ENCODE measurements at regions not wholly inside any gene's neighbourhood (a gene's known extent, or its start where the extent isn't known, plus 50 kb on each side); places are given as distances from the start of the nearest gene placed in this dataset.
"Not testable (repeated sequence)": the region's sequence is repeated elsewhere in the genome, so short reads cannot be mapped to it uniquely, and the experiment has no call there.

DNA sequence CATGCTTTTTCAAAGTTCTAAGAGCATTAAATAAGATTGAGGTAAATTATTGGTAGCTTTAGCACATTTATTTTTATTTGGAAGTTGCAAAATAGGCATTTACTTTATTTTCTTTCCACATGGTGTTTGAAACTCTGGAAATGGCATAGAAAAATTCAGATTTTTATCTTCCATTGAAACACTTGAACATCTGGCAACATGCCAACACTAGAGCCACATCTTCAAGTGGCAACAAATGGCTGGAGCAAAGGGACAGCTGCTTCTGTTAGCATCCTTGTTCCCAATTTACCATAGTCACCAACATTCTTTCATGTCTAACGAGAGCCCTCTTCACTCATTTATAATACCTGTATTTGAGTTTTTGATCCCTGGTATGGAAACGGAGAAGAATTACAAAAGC, 539.9 kb downstream of the ZNF608 start:
- no peak for DNase-seq

DNA sequence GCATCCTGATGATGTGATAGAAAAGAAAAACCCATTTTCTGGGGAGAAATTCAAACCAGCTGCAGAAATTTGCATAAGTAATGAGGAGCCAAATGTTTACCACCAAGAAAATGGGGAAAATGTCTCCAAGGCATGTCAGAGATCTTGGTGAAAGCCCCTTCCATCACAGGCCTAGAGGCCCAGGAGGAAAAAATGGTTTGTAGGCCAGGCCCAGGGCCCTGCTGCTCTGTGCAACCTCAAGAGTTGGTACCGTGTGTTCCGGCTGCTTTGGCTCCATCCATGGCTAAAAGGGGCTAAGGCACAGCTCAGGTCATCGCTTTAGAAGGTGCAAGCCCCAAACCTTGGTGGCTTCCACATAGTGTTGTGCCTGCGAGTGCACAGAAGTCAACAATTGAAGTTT, 543.1 kb downstream of the ZNF608 start:
- DNase-seq = no peak

DNA sequence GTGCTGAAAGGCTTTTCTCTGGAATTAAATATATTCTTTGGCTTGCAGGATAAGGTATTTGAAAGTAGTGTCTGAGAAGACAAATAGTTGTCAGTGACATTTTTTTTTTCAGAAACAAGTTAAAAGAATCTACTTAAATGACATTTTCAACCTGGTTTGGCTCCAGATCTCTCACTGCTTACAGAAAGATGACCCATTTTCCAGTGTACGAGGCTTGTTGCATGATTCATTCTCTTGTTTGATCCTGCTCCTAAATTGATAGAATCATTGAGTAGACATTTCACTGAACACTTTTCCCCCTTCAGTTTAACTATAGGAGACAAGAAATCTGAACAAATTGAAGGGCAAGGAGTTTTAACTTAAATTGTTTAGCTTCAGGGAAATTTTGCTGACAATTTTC, 546.1 kb downstream of the ZNF608 start:
- no peak for DNase-seq

DNA sequence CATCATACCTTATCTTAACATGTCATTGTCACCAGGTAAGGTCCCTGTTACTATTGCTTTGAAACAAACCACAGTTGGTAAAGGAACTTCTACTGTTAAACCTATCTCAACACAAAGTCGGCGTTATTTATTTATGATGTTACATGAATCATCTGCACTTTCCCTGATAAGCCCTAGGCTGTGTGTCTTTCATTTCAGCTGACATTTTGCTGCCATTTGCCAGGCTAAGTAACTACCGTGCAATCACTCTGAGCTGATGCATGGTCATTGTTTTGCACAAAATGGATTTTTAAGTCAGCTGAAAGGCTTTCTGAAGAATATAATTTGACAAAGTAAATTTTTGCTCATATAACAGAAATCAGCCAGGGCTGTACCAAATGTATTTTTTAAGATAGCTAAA, 546.5 kb downstream of the ZNF608 start:
- no peak for DNase-seq

DNA sequence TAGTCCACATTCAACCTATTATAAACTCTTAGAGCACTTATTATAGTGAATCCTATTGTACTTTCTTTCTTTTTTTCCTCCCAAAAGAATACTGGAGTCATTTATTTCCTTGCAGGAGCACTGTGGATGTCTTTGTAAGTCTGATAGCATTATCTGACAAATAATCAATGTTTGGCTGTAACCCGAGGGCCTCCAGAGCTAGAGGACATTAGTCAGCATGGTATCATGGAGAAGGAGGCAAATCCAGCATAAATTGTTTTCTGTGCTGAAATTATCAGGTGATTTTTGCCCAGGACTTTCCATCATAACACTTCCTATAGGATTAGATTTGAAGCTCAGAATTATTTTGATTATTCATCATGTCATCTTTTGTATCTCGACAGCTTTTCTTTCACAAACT, 551.0 kb downstream of the ZNF608 start:
- DNase-seq = no peak

DNA sequence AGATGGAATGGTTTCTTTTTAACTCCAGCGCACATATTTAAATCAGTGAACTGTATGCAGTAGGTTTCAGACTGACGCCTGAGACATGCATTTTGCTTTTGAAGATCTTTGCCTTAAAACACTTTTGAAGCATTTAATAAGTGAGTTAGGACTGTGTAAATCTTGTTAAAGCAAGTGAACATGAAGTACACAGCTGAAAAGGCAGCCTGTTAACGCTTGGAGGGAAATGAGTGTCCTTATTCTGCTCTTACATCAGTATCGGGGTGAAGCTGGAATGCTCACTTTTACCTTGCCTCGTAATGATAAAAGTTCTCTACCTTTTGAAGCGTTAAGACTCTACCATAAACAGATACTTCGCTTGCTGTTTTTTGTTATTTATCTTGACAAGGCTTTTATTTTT, 552.2 kb downstream of the ZNF608 start:
- no peak for DNase-seq

DNA sequence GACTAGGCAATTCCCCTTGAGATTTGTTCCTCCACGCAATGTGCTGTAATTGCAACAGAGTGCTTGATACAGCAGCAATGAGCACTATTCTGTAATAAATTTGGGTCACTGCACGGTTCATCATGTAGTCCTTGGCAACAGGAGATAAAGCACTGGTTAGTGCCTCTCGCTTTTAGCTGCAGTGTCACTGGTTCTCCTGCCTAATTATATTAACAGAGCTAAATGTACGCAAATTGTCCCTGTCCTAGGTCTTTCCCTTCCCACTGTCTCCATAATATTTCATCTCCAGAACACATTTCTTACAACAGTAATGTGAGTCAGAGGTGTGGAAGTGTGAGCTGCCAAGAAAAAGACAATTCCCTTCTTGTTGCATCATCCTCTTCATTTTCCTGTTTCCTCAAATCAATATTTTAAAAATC, 553.1 kb downstream of the ZNF608 start:
- no peak for DNase-seq

DNA sequence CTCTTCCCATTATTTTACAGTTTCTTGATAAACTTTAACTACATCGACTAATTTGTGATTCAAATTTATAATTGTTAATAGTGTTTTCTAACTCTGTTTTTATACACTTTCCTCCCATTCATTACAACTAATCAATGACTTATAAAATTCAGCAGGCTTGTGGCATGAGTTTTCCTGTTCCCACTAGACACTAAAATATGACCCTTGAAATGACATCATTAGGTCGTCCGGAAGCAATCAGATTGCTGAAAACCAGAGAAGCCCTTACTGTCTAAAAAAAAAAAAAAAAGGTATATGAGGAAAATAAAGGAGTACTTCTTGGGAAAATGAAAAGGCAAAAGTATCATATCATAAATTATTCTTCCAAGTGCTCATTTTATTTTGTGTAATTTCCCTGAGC, 553.7 kb downstream of the ZNF608 start:
- no peak for DNase-seq

DNA sequence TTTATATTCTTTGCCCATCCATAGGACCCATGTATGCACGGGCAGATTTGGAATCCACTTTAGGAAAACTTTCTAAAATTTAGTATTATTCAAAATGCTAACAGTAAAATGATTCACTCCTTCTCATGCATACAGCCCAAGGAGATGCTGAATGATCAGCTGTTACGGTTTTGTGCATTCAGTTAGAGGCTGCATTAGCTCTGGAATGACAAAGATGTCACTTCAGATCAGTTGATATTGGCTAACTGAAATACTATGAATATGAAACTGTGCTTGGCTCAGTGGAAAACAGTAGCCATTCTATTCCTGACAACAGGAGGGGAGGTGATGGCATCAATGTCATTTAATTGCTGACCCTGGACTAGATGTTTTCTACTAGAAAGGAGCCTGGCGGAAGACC, 560.7 kb downstream of the ZNF608 start:
- DNase-seq = no peak

DNA sequence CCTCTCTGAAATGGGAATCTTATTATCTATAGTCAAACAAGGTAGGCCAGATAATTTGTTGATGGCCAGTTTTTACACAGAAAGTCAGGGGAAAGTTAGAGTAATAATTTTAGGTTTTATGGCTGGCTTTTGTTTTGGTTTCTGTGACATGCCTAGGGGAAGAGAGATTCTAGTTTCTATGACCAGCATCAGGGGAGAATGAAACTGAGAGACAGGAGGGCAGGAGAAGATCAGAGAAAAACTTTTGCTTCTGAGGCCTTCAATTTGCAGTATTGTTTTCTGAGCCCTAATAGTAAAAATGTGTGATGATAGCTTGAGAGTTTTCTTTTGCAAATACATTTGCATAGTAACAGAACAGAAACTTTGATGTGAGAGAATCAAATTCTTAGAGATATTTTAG, 564.3 kb downstream of the ZNF608 start:
- no peak for DNase-seq

DNA sequence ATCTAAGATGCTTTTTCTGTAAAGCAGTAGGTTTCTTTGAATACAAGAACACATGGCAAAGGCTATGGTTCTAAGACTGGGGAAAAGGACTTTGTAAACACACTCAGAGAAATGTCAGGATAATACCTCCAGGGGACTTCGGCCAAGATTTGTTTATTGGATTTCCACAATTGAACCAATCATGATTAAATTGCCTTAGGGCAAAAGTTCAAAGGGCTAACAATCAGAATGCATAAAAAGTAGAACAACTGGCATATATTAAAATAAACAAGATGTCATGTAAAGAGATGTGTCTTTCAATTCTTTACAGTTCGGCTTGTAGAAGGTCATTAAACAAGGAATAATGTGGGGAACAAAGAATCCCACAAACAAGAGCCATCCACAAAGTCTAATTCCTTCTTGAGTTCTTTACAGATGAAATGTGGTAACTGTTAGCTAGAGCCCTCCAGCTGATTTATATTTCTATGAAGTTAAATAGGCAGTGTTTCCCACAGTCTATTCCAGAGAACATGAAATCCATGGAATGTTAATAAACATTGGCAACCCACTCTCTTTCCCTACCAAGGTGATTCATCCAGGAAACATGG, 565.5 kb downstream of the ZNF608 start:
- no peak for DNase-seq

DNA sequence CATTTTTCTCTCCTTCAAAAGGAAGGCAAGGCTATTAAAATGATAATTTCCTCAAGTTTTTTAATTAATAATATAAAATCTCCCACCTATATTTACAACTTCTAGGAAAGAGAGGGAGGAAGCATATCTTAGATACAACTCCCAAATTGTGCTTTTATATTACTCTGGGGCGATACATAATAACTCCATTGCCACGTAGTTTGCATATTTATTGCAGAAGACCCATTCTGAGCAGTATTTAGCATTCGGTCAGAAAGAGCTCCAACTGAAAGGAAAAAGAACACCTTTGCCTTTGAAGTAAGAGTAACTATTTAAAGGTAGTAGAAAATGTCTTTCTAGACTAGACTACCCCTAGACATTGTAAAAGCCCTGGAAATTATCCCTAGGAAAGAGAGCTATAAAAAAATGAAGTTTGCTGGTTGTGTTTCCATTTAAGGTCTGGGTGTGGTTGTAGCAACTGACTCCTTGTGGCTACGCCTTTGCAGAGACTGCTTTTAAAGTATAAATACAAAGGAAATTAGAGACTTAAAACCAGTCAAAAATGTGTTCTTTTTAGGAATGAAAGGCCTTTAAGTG, 566.1 kb downstream of the ZNF608 start:
- DNase-seq = no peak

DNA sequence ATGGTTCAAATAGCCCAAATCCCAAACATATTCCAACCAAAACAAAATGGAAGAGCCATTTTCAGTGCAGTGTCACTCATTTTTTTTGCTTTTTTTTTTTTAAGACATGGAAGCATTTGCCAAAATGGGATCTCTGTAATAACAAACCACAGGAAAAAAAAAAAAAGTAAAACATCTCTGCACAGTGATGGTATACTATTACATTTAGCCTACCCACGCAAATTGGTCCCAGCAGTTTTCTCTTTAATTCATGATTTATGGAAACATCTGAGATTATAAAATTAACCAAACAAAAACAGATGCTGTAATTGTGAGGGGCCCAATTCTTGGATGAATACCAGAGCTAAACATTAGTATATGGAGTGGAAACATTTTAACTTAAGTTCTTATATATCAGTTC, 566.6 kb downstream of the ZNF608 start:
- no peak for DNase-seq

DNA sequence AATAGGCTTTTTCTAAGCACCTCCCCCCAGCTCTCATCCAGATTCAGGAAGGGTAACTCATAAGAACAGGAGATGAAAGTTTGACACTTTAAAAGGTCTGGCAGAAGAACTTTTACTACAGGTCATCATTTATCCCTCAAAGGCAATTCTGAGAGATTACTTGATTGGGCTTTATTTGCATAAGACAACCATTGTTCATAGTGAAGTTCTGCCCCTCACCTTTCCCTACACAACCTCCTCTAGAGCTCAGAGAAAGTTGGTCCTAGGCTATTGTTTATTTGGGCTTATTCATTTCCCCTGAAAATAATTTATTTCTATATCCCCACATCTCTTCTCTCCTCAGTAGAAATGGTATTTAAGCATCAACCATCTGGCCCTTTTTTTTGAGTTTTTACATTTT, 568.4 kb downstream of the ZNF608 start:
- no peak for DNase-seq

DNA sequence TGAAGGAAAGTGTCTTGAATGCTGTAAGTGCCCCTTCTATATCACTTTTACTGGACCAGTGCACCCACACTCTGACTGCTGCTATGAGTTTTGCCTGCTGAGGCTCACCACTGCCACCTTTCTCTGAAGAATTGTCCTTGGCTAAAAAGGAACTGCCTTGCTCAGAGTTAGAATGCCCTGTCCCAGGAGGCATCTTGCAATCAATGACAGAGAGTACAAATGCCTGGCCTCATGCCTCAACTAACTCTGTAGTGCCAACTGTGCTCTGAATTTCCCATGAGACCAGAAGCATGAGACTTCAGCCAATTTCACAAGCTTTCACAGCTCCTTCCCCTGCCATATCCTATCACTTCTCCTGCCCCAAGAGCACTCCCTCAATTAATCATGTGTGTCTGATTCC, 569.7 kb downstream of the ZNF608 start:
- no peak for DNase-seq

DNA sequence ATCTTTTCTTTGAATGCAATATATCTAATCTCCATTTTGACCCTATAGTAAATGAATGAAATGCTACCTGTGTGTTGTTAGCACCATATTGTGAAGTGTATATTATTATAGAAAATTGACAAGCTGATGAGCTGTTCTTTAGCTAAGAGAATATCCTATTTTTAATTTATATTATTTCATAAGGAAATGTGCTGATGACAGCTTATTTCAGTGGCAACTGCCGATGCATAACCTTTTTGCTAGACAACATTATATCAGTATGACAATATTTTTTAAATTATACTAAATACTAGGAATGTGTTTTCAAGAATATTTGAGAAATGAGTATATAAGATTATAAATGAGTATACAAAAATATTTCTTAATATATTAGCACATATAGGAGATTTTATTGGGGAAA, 573.1 kb downstream of the ZNF608 start:
- DNase-seq = no peak

DNA sequence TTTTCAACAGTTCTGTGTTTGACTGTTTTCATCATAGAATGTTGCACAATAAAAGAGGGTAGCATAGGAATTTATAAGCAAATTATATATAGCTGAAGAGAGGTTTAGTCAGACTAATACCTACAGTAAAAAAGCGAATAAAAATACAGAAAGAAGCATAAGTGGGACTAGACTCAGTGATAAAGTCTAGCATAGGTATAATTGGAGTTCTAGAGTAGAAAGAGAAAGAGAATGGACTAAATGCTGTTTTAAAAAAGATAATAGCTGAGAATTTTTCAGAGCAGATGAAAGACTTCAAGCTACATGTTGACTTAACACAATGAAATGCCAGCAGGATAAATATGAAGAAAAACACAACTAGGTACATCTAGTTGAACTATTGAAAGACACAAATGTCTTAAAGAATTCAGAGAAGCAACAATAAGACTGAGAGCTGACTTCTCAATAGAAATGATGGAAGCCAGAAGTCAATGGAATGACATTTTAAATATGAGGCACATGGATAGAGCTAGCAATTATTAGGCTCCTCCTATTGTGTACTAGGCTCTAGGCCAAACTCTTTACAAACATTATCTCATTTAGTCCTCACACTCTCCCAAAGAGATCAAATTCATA, 573.9 kb downstream of the ZNF608 start:
- no peak for DNase-seq

DNA sequence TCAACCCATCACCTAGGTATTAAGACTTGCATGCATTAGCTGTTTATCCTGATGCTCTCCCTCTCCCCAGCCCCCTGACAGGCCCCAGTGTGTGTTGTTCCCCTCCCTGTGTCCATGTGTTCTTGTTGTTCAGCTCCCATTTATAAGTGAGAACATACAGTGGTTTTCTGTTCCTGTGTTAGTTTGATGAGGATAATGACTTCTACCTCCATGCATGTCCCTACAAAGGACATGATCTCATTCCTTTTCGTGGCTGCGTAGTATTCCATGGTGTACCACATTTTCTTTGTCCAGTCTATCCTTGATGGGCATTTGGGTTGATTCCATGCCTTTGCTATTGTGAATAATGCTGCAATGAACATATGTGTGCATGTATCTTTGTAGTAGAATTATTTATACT, 578.3 kb downstream of the ZNF608 start:
- not testable (repeated sequence) for DNase-seq

DNA sequence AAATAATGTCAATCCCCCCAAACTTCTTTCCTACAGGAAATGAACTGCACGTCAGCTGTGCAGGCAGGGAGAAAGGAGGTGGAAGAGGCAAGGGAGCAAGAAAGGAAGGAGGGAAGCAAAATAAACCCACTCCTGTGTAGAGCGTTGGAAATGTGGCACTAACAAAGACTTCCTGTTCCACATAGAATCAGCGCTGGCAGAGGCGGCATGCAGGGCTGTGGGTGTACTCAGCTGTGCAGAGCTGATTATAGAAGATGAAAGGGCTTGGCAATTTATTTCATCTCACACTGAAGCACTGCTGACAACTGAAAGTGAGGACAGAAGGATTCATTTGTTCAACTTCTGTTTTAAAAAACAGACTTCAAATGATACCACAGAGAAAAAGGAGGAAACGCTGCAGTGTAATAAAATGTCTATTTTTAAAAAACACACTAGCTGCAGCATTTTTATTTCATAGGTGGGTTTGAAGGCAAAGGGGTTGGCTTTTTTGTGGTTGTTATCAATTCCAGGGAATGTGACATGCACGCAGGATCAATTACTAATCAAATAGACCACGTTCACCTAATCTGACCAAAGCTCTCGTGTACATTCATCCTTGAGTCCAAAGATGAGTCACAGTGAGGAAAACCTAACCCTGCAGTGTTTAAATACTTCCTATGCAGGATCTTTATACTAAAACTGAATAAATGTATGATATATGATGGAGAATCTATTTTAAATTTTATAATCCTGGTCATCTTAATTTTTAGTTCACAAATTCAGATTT, 583.5 kb downstream of the ZNF608 start:
- no peak for DNase-seq

DNA sequence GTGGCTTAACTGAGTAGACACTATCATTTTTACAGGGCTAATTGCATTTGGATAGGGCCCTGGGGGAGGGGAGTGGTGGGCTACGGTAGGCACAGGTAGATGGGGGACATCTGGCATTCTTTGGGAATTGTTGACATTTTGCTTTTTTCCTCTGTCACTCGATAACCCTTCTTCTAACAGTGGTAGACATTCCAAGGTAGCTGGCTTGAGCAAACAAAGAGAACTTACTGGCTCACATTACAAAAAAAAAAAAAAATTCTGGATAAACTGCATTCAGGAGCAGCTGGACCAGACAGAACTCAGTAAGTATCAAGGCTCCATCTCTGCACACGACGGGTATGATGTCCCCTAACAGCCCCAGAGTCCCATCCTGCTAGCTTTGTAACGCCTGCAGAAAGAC, 585.2 kb downstream of the ZNF608 start:
- no peak for DNase-seq

DNA sequence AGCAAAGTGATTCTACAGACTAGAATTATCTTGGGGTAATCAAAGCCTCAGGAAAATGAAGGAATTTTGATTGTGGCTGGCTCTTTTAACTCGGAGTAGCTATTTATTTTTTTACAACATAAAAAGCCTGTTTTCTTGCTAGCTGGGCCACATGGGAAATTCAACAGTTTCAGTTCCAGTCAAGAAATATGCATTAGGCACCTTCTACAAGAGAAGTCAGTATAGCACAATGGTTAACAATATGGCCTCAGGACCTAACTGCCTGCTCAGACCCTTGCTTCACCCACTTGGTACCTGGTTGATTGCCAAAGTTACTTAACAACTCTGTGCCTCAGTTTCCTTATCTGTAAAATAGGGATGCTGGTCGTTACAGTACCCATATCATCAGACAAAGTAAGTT, 586.2 kb downstream of the ZNF608 start:
- no peak for DNase-seq

DNA sequence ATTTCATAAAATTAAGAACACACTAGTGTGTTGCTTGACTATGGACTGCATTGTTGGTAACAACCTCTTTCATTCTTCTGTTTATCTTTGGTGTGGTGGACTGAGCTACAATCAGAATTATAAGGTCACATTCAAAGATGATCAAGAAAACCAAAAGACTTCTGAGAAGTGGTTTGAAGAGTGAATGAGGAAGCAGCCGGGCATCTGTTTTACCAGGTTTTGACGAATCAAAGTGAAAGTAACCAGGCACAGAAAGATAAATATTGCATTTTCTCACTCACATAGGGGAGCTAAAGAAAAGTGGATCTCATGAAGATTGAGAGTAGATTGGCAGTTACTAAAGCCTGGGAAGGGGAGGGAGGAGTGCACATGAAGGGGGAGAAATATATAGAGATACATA, 589.1 kb downstream of the ZNF608 start:
- no peak for DNase-seq

DNA sequence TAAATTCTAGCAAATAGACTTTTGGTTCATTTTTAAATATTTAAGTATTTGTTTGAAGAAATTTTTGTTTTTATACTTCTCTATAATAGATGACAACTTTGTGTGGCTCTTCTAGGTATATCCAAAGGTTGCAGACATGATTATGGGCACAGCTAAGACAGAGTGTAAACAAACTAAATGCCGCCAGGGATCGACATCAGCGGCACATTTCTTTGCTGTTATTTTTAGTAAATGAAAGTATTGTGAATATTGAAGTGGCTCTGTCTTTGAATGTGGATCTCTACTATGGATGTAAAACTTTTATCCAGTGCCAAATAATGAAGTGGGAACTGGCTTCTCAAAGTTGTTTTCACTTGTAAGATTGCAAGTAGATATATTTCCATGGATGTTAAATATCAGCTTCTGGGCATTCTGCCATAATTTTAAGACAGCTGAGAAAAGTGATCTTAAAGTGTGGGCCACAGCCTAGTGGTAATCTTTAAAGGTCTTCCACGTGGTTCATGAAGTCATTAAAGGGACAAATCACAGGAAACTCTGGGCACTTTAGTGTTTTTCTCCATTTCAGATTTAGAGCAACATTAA, 589.9 kb downstream of the ZNF608 start:
- no peak for DNase-seq

DNA sequence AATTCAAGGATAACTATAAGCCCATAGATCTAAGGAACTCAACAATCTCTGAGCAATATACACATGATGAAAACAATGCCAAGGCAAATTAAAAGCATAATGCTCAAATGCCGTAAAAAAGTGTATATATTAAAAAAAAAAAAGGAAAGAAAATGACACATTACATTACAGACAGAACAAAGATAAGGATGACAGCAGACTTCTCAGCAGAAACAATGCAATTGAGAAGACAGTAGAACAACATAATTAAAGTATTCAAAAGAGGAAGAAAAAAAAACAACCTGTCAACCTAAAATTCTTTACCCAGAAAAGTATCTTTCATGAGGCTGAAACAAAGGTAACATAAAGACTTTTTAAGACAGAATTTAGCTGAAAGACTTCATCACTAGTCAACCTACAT, 591.7 kb downstream of the ZNF608 start:
- DNase-seq = no peak

All from stimulated activated CD8-positive, alpha-beta memory T cell treated with anti-CD3 and anti-CD28 coated beads, Interleukin-4, amount 100 ng/mL, for 48 hours (primary cell).